GM18499 (cell line): ENCODE measurements at regions not wholly inside any gene's neighbourhood (a gene's known extent, or its start where the extent isn't known, plus 50 kb on each side); places are given as distances from the start of the nearest gene placed in this dataset.
"Not testable (repeated sequence)": the region's sequence is repeated elsewhere in the genome, so short reads cannot be mapped to it uniquely, and the experiment has no call there.

ENCODE experiments used
- ATAC-seq: cut with Tn5 transposase; IDR thresholded peaks from one replicate; pipeline ENCODE4 v1.9.1; 2021; ENCODE audit warnings: moderate number of reproducible peaks; ENCODE audit not compliant: insufficient read depth, unreplicated experiment

GRCh38 chr1:25011943-25012638 lies 82.0 kb upstream of the RUNX3 start:
- ATAC-seq: no peak

DNA sequence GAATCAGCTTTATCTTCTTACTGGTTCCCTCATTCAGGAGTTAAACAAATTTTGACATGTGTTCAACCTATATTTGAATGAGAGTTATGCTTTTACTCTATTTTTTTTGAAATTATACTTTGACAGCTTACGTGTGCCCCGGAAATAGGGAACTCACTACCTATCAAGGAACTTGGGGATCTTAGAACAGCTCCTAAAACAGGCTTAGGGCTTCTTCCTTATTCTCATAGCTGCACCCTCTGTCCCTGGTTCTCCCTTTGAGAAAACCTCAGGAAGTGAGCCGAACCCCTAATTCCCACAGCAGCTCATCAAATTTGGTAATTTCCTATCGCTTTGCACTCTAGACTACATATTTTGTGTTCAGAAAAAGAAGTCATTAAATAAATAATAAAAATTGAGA lies 81.2 kb upstream of the RUNX3 start:
- ATAC-seq: no peak

DNA sequence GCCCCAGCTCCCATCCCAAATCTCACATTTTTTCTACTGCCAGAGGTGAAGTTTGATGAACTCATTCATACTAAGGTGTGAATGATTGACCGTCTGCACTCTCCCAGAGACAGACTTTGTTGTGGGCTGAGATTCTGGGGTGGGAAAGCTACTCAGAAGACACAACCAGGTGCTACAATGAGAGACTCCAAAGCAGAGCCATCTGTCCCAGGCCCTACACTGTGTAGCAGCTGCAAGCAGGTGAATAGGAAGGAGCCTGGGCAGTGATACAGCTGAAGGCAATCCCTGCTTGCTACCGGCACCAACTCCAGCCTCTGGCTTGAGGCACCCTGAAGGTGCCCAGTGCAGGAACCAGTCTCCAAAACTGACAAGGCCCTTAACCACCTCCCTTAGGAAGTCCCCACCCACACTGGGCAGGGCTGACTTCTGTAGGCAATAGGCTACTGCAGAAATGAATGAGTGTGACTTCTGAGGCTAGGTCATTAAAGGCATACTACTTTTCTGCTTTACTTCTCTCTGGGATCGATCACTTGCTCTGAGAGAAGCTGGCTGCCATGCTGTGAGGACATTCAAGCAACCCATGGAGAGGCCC lies 79.7 kb upstream of the RUNX3 start:
- ATAC-seq: no peak

DNA sequence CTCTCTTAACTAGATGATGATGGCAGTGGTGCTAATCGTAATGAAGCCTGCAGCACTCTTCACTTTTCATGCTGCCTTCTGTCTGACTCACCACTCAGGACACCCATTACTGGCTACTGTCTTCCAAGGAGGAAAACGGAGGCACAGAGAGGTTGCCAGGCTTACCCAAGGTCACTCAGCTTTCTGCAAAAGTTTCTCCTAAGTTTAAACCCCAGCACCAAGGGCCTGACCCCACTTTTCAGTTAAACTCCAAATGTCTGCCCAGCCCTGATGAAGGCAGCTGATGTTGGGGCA lies 78.1 kb upstream of the RUNX3 start:
- no peak for ATAC-seq

DNA sequence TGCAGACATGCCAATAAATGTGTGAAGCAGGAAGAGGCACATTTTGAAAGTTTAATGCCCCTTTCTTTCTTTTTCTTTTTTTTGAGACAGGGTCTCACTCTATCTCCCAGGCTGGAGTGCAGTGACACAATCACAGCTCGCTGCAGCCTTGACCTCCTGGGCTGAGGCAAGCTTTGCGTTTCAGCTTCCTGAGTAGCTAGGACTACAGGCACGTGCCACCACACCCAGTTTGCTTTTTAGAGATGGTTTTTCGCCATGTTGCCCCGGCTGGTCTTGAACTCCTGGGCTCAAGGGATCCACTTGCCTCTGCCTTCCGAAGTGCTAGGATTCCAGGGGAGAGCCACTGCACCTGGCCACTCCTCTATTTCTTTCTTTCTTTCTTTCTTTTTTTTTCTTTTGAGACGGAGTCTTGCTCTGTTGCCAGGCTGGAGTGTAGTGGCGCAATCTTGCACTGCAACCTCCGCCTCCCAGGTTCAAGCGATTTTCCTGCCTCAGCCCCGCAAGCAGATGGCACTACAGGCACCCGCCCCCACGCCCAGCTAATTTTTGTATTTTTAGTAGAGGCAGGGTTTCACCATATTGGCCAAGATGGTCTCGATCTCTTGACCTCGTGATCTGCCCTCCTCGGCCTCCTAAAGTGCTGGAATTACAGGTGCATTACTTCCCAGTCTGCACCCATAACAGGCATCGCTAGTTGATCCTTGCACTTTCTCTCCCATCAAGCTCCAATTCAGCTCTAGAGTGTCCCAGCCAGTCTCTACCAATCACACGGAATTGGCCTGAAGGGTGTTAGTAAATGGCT lies 77.5 kb upstream of the RUNX3 start:
- ATAC-seq: not testable (repeated sequence)

GRCh38 chr1:25006770-25007169 lies 76.7 kb upstream of the RUNX3 start:
- ATAC-seq: no peak

DNA sequence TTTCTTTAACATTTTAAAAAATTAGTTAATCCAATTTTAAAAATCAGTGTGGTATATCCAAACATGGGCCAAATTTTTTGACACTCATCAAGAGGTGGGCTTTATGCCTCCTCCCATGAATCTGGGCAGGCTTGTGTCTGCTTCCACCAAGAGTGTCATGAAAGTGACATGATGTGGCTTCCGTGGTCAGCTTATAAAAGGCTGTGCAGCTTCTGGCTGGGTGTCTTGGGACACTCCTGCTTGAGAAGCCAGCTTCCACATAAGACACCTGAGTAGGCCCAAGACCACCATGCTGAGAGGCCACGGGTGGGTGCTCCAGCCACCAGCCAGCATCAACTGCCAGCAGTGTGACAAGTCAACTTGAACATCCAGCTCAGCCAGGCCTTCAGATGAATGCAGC lies 74.3 kb upstream of the RUNX3 start:
- no peak for ATAC-seq

- no peak for ATAC-seq
These were observed 73.5 kb upstream of the RUNX3 start for GRCh38 chr1:25003457-25004190.

- ATAC-seq: no peak
These were observed 72.9 kb upstream of the RUNX3 start for GRCh38 chr1:25003000-25003399.

DNA sequence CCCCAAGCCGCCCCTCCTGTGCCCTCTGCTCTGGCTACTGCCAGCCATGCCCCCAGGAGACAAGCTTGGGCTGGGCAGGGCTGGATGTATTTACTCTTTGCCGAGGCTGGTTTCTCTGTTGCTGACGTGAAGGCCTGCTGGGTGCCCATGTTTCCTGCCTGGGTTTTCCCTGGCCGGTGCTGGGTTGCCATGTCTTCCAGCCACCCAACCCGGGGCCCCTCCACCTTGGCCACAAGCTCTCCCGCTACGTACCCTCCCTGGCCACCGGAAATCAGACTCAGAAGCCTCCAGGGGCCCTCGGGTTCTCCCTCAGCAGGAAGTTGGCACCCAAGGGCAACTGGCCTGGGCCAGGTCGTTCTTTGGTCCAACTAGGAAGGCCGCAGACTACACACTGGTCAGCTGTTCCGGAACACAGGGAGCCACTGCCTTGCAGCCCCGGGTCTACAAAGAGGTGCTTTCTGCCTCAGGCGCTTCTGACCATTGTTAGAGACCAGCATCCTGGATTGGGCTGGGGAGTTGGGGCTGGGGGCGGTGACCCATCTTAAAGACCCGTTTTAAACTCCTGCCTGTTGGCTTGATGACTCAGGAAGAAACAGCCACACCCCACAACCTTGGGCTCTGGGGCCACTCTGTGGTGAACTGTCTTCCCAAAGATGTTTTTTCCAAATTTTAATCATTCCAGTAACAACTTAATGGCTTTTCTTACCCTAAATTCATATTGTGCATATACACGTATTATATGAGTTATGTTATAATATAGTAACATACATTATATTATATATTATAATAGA lies 71.2 kb upstream of the RUNX3 start:
- no peak for ATAC-seq

DNA sequence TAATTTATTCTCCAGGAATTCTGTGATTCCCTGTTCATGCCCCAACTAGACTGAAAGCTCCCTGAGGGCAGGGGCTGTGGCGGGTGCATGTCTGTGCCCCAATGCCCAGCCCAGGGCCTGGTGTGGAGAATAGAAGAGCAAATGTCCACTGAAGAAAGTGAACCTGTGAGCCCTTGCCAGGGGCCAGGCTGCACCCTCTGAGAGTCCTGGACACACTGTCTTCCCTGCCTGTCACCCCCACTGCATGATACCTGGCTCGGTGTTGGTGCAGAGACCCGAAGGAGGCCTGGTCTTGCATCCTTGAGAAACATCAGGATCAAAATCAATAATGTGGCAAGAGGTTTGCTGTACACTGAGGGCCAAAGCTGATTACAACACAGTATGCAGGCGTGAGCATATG lies 69.8 kb upstream of the RUNX3 start:
- no peak for ATAC-seq

- ATAC-seq: no peak
These were observed 69.3 kb upstream of the RUNX3 start for GRCh38 chr1:24999426-24999825.

DNA sequence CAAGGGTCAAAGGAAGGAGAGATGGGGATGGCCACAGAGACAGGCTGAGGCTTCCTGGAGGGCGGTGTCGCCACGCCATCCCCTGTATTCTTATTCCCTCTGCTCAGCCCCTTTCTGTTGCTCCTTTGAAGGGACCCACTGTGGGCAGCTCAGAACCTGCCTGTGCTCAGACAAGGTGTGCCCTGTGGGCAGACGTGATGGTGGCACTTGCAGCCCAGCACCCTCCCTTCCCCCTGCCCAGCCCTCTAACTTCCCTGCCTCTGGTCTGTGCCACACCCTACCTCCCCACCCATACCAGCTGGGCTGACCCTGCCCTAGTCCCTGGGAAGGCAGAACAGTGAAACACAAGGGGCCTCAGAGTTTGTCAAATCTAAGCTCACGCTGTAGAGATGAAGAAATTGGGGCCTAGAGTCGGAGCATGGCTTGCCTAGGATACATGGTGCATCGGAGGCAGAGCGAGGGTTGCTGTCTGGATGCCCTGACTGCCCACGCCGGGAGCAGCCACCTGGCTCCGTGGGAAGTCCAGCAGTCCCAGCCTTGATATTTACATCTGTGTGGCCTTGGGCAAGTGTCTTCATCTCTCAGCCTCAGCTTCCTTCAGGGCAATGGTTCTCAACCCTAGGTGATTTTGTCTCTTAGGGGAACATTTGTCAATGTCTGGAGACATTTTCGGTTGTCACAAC lies 68.6 kb upstream of the RUNX3 start:
- ATAC-seq: no peak

DNA sequence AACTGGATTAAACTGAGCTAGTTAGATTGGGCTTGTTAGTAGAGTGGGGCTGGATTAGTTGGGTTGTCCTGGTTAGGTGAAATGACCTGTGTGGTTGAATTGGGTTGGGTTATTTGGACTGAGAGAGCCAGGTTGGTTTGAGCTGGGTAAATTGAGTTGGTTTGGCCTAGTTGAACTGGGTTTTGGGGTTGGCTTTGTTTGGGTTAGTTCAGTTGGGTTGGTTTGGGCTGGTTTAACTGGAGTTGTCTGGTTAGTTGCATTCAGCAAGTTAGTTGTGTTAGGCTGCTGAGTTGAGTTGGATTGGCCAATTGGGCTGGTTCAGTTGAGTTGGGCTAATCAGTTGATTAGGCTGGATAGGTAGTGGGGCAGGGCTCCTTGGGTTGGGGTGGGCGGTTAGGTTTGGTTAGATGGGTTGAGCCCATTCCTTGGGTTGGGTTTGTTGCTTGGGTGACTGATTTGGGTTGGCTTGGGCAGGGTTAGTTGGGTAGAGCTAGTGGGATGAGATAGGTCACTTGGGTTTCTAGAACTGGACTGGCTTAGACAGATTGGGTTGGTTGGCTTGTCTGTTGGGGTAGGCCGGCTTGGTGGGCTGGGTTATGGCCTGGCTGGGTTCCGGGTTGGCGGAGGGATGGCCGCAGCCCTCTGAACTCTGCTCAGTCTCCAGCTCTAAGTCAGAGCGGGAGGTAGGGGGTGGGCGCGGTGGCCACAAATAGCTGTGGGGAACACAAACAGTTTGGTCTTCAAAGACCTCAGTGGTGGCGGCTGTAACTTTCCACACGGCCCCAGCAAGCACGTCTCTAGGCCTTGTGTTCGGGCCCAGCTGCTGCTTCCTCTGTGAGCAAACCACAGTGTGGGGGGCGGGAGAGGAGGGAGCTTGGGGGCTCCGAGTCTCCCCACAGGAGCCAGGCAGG lies 67.2 kb upstream of the RUNX3 start:
- no peak for ATAC-seq

GRCh38 chr1:24996456-24996855 lies 66.4 kb upstream of the RUNX3 start:
- no peak for ATAC-seq

DNA sequence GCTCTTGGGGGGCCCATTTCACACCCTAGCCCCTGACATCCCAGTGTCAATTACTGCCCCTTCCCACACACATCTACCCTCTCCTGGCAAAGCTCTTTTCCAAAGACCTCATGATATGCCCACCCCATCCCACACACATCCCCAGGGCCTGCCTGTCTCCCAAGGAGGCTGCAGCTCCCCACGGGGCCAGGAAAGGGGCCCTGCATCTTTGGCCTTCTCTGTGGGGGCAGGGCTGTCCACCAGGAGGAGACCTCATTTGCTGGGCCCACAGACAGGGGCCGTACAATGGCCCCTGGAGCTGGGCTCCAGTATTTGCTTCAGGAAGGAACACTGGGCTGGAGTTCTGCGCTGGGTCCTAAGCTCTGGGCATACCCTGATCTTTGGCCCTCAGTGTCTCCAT lies 65.6 kb upstream of the RUNX3 start:
- no peak for ATAC-seq

- ATAC-seq: no peak
These were observed 65.1 kb upstream of the RUNX3 start for GRCh38 chr1:24995140-24995539.

DNA sequence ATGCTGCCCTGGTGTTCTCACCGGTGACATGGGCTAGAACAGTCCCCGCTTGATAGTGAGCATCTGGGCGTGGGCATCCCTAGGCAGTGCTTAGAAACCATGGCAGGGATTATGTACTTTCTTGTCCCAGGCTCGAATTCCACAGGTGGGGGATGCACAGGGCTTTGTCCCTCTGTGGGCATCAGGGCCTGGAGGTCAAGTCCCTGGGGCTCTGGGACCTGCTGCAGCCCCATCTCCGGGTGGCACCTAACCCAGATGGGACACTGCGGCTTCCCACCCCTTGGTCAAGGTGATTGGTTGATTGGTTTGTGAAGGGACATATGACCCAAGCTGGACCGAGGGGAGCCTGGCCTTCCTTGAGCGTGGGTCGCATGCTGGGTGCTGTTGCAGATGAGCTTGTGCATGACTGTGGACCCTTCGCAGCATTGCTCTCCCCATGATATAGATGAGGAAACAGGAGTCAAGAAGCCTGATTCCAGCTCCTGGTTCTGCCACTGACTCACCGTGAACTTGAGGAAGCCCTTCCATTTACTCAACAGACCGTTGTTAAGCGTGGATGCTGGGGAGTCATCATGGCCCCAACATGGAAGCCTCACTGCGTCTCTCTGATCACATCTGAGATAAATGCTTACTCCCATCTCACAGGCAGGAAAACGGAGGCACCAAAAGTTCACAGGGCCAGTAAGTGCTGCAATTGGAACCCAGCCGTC lies 64.0 kb upstream of the RUNX3 start:
- no peak for ATAC-seq
